ENCODE measurements at regions not wholly inside any gene's neighbourhood (a gene's known extent, or its start where the extent isn't known, plus 50 kb on each side); places are given as distances from the start of the nearest gene placed in this dataset.

DNA sequence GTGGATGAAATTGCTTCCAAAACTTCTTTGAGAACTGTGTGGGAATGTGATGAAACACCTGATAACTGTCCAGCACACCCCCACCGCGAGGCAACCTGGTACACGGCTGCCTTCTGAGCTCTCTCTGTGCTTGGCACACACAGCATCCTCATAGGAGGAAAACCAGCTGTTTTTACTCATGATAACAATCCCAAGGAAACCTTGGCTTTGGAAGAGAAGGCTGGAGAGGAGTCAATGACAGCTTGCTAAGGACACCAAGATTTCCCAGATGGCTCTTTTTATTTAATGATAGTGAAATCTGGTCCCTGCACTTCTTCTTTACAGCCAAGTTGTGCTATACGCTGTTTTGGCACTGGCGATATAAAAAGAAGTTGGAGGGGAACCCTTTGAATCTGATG is 232.5 kb upstream of the FN1 start:
- TF ChIP-seq CTCF (conservative IDR thresholded peaks at IDR 0.05; ENCODE audit: low read length), result no peak
- TF ChIP-seq EZH2phosphoT487 (IDR thresholded peaks at IDR 0.05; ENCODE audit: borderline replicate concordance), result no peak
